OCI-LY3 (cell line): ENCODE measurements at regions not wholly inside any gene's neighbourhood (a gene's known extent, or its start where the extent isn't known, plus 50 kb on each side); places are given as distances from the start of the nearest gene placed in this dataset.

Experiments used
- EZH2phosphoT487 ChIP-seq: fragments of 200-600 bp; shearing (Covaris generic); IDR thresholded peaks from 2 replicates; pipeline ENCODE4 v1.6.1; 2018; ENCODE audit warnings: antibody characterized with exemption, mixed run types, low read depth
- TF ChIP-seq, protein P1 (sequence below): fragments of 200-600, 300-600 bp; sonication (generic); IDR thresholded peaks from 2 replicates; pipeline ENCODE4 v1.5.1; 2014; ENCODE audit warnings: antibody characterized with exemption, low read length, low read depth

GRCh38 chr2:52465287-52465686 lies 1302.3 kb upstream of the CHAC2 start:
- TF ChIP-seq, protein P1, sequence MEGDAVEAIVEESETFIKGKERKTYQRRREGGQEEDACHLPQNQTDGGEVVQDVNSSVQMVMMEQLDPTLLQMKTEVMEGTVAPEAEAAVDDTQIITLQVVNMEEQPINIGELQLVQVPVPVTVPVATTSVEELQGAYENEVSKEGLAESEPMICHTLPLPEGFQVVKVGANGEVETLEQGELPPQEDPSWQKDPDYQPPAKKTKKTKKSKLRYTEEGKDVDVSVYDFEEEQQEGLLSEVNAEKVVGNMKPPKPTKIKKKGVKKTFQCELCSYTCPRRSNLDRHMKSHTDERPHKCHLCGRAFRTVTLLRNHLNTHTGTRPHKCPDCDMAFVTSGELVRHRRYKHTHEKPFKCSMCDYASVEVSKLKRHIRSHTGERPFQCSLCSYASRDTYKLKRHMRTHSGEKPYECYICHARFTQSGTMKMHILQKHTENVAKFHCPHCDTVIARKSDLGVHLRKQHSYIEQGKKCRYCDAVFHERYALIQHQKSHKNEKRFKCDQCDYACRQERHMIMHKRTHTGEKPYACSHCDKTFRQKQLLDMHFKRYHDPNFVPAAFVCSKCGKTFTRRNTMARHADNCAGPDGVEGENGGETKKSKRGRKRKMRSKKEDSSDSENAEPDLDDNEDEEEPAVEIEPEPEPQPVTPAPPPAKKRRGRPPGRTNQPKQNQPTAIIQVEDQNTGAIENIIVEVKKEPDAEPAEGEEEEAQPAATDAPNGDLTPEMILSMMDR: no peak
- no peak for TF ChIP-seq EZH2phosphoT487
